ENCODE measurements at regions not wholly inside any gene's neighbourhood (a gene's known extent, or its start where the extent isn't known, plus 50 kb on each side); places are given as distances from the start of the nearest gene placed in this dataset.

DNA sequence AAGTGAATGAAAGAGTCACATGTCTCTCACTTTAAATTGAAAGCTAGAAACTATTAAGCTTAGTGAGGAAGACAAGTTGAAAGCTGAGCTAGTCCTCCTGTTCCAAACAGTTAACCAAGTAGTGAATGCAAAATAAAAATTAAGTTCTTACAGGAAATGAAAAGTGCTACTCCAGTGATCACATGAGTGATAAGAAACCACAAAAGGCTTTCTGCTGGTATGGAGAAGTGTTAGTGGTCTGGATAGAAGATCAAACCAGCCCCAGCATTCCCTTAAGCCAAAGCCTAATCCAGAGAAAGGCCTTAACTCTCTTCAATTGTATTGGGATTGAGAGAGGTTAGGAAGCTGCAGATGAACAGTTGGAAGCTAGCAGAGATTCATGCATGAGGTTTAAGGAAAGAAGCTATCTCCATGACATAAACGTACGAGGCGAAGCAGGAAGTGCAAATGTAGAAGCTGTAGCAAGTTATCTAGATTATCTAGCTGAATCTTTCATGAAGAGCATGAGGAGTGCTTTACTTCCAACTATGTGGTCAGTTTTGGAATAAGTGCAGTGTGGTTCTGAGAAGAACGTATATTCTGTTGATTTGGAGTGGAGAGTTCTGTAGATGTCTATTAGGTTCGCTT, 261.6 kb downstream of the MDFIC start:
- Histone ChIP-seq H2BK120ac (replicated peaks; ENCODE audit: low read depth, low read length) (no peak overlapping the region), H2AFZ (ENCODE audit: low read length) (no peak overlapping the region), H2BK20ac (ENCODE audit: low read length) (no peak overlapping the region), H3K27me3 (replicated peaks in 1 of 4; ENCODE audit: control insufficient read depth in 3 of 4, extremely low read depth in 1 of 4, insufficient read depth in 3 of 4, low read length in 3 of 4) (no peaks in the 10 kb centered on the region), H3K56ac (replicated peaks; ENCODE audit: insufficient read length, low read depth, low read length) (no peak overlapping the region), H3K18ac (ENCODE audit: extremely low read depth, low read length) (no peak overlapping the region), H3K4ac (replicated peaks; ENCODE audit: insufficient read length, low read depth, low read length) (no peak overlapping the region), H3K9me3 (ENCODE audit: insufficient read depth in 2 of 2, low read depth in 1 of 2, low read length in 1 of 2) (no peaks in the 10 kb centered on the region), H4K20me1 (replicated peaks in 1 of 2; ENCODE audit: control insufficient read depth in 1 of 2, insufficient read depth in 2 of 2, low read length in 2 of 2) (no peaks in the 10 kb centered on the region), H3K9ac (replicated peaks in 1 of 4; ENCODE audit: extremely low read depth in 1 of 4, low read depth in 3 of 4, low read length in 3 of 4) (no peak overlapping the region), H2AK5ac (ENCODE audit: low read depth, low read length) (no peak overlapping the region), H2BK15ac (ENCODE audit: low read length) (no peak overlapping the region), H3K14ac (ENCODE audit: insufficient read length) (no peak overlapping the region), H4K8ac (ENCODE audit: extremely low read depth, insufficient read depth, low read length) (no peak overlapping the region), H4K91ac (replicated peaks; ENCODE audit: insufficient read length, low read length) (no peak overlapping the region), H3K4me3 (ENCODE audit: extremely low read depth in 1 of 4, insufficient read depth in 2 of 4, low read depth in 3 of 4, low read length in 4 of 4) (no peak overlapping the region), H3K79me2 (ENCODE audit: control insufficient read depth in 1 of 2, insufficient read depth in 2 of 2, low read length in 2 of 2) (no peaks in the 10 kb centered on the region), H2BK12ac (ENCODE audit: low read depth, low read length) (no peak overlapping the region), H3K23me2 (ENCODE audit: low read depth, low read length) (no peaks in the 10 kb centered on the region), H3K4me1 (replicated peaks in 1 of 4; ENCODE audit: control insufficient read depth in 3 of 4, insufficient read depth in 4 of 4, low read length in 3 of 4) (peaks cover 0 to 2% (median under 1%) of the 10 kb centered on the region in 4 experiments; a peak in 3 of 7 replicates), H4K5ac (ENCODE audit: insufficient read length, low read depth, low read length) (no peak overlapping the region), H3K36me3 (ENCODE audit: control insufficient read depth in 2 of 4, insufficient read depth in 4 of 4, low read length in 3 of 4) (no peaks in the 10 kb centered on the region), H3K4me2 (ENCODE audit: insufficient read depth in 1 of 2, low read depth in 2 of 2, low read length in 2 of 2) (no peak overlapping the region), H3K27ac (ENCODE audit: low read depth, low read length) (no peak overlapping the region), H2BK5ac (ENCODE audit: low read depth, low read length) (no peak overlapping the region), H3K23ac (ENCODE audit: insufficient read length) (no peak overlapping the region), H3K79me1 (ENCODE audit: low read depth, low read length) (no peaks in the 10 kb centered on the region)
- WGBS, 2 experiments (ENCODE audit: extremely low coverage in 1 of 2, insufficient coverage in 1 of 2, insufficient read length in 1 of 2, insufficient replicate concordance in 2 of 2, low coverage in 1 of 2, low lambda C conversion rate in 2 of 2, missing lambda C conversion rate in 1 of 2) = 89% methylated on average over 5 of the region's 5 CpGs; no CpG with 5 or more reads in 1 of the 2 experiments
- FAIRE-seq (no peak), DNase-seq (ENCODE audit: low read depth in 1 of 2, low spot score in 2 of 2) (no peak)
- POLR2A ChIA-PET (ENCODE audit: partially characterized antibody) = no interaction called here
- CTCF ChIA-PET (ENCODE audit: partially characterized antibody) = no interaction called here
- no peak for TF ChIP-seq RBBP5 (IDR thresholded peaks at IDR 0.05; ENCODE audit: borderline replicate concordance, low read depth, low read length)
- TF ChIP-seq POLR2AphosphoS5 (IDR thresholded peaks at IDR 0.05; ENCODE audit: low read depth, low read length) = no peak
- no peak for TF ChIP-seq RAD21 (IDR thresholded peaks at IDR 0.05 in 1 of 2, conservative IDR thresholded peaks at IDR 0.05 in 1 of 2; ENCODE audit: low read depth in 2 of 2, low read length in 2 of 2)
